Endodermal cell (in vitro differentiated cells): ENCODE measurements at regions not wholly inside any gene's neighbourhood (a gene's known extent, or its start where the extent isn't known, plus 50 kb on each side); places are given as distances from the start of the nearest gene placed in this dataset.

Source experiments
- DNase-seq: peaks from one replicate; pipeline ENCODE4 v3.0.0-alpha.2; 2017
- H3K27ac ChIP-seq: 2 replicates; pipeline ENCODE4 v1.5.1; 2013; ENCODE audit warnings: mild to moderate bottlenecking, low read depth, low read length, moderate library complexity
- H3K27me3 ChIP-seq: 2 replicates; pipeline ENCODE4 v1.6.1; 2013; ENCODE audit warnings: mild to moderate bottlenecking, low read length, moderate library complexity; ENCODE audit not compliant: insufficient read depth, control insufficient read depth, poor library complexity, severe bottlenecking
- H3K36me3 ChIP-seq: 2 replicates; pipeline ENCODE4 v1.7.0; 2013; ENCODE audit warnings: mild to moderate bottlenecking, low read length, moderate library complexity; ENCODE audit not compliant: control insufficient read depth, insufficient read depth
- H3K4me1 ChIP-seq: one replicate; pipeline ENCODE4 v1.7.0; 2013; ENCODE audit warnings: low read length; ENCODE audit not compliant: control insufficient read depth, insufficient read depth
- H3K4me3 ChIP-seq: 2 replicates; pipeline ENCODE4 v1.5.1; 2013; ENCODE audit warnings: mild to moderate bottlenecking, low read length, moderate library complexity
- H3K9ac ChIP-seq: 2 replicates; pipeline ENCODE4 v1.6.1; 2013; ENCODE audit warnings: mild to moderate bottlenecking, low read length, moderate library complexity; ENCODE audit not compliant: poor library complexity, severe bottlenecking; ENCODE audit errors: extremely low read depth
- H3K9me3 ChIP-seq: 2 replicates; pipeline ENCODE4 v1.6.1; 2013; ENCODE audit warnings: mild to moderate bottlenecking, low read length, moderate library complexity; ENCODE audit not compliant: control insufficient read depth
- H3K27ac Mint-ChIP-seq: 2 replicates; pipeline ENCODE4 v1.8.0; 2020; ENCODE audit warnings: mixed read lengths
- H3K27me3 Mint-ChIP-seq: 2 replicates; pipeline ENCODE4 v1.8.0; 2021; ENCODE audit warnings: mild to moderate bottlenecking, mixed read lengths; ENCODE audit not compliant: insufficient read depth
- H3K36me3 Mint-ChIP-seq: 2 replicates; pipeline ENCODE4 v1.8.0; 2020; ENCODE audit warnings: low read depth, mixed read lengths
- H3K4me1 Mint-ChIP-seq: 2 replicates; pipeline ENCODE4 v1.8.0; 2020; ENCODE audit warnings: mixed read lengths
- H3K4me3 Mint-ChIP-seq: 2 replicates; pipeline ENCODE4 v1.8.0; 2020; ENCODE audit warnings: mild to moderate bottlenecking, moderate library complexity, mixed read lengths
- H3K9me3 Mint-ChIP-seq: 2 replicates; pipeline ENCODE4 v1.8.0; 2020; ENCODE audit warnings: mild to moderate bottlenecking, mixed read lengths
- WGBS, 2 experiments: methylation state at CpG; one replicate each; pipeline versions ENCODE4 v1.1.5 to v1.1.7; 2013; ENCODE audit warnings: missing lambda C conversion rate in 2 of 2, mixed read lengths in 1 of 2; ENCODE audit not compliant: insufficient coverage in 1 of 2, insufficient read length in 1 of 2; 5-methylcytosine and 5-hydroxymethylcytosine counted together
- TF ChIP-seq, protein P1 (sequence below): fragments of 200-600 bp; sonication (generic); conservative IDR thresholded peaks from 2 replicates; pipeline ENCODE4 v1.5.0; 2021; ENCODE audit warnings: antibody characterized with exemption, mild to moderate bottlenecking

DNA sequence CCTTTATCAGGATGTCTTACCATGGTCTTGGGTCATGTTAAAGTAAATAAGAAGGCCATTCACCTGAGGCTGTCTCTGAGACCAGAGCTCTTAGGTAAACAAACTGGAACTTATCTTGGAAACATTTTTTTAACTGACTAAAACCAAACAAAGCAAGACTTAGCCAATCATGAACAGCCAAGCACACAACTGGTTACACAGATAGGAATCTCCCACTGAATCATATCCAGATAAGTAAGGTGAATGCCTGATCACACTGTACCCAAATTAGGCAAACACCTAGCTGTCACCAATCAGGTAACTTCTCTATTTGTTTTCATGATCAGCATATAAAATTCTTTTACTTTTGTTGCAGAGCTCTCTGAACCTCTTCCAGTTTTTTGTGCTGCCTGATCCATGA, 205.4 kb downstream of the CNTN3 start:
- H3K9me3 Mint-ChIP-seq: no peaks in the 10 kb centered on the region
- no peak overlapping the region for H3K27ac ChIP-seq
- no peaks in the 10 kb centered on the region for H3K36me3 Mint-ChIP-seq
- DNase-seq: no peak
- H3K4me3 Mint-ChIP-seq: no peak overlapping the region
- H3K4me1 Mint-ChIP-seq: peaks cover 4% of the 10 kb centered on the region
- peak overlapping the region; percentile 13 for H3K4me3 ChIP-seq
- peaks cover 3% of the 10 kb centered on the region for H3K4me1 ChIP-seq
- TF ChIP-seq, protein P1, sequence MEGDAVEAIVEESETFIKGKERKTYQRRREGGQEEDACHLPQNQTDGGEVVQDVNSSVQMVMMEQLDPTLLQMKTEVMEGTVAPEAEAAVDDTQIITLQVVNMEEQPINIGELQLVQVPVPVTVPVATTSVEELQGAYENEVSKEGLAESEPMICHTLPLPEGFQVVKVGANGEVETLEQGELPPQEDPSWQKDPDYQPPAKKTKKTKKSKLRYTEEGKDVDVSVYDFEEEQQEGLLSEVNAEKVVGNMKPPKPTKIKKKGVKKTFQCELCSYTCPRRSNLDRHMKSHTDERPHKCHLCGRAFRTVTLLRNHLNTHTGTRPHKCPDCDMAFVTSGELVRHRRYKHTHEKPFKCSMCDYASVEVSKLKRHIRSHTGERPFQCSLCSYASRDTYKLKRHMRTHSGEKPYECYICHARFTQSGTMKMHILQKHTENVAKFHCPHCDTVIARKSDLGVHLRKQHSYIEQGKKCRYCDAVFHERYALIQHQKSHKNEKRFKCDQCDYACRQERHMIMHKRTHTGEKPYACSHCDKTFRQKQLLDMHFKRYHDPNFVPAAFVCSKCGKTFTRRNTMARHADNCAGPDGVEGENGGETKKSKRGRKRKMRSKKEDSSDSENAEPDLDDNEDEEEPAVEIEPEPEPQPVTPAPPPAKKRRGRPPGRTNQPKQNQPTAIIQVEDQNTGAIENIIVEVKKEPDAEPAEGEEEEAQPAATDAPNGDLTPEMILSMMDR: no peak
- H3K27me3 ChIP-seq: no peaks in the 10 kb centered on the region
- peaks cover 14% of the 10 kb centered on the region for H3K9me3 ChIP-seq
- H3K27ac Mint-ChIP-seq: no peak overlapping the region
- no peak overlapping the region for H3K9ac ChIP-seq
- H3K27me3 Mint-ChIP-seq: no peaks in the 10 kb centered on the region
- H3K36me3 ChIP-seq: no peaks in the 10 kb centered on the region

DNA sequence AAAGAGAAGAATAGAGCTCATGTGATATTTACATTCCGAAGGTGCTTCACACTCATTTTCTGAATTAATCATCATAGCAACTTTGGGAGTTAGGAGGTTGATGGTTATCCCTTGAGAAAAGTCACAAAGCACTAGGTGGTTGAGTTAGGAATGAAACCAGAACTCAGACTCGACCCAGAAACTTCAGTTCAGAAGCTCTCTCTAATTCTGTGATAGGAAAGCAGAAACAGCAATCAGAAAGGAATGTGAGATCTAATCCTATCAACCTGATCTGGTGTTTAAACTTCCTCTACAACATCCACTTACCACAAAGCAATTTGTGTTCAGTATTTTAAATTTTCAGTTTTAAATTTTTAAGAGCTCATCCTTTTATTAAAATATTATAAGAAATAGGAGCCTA, 211.2 kb downstream of the CNTN3 start:
- no peak overlapping the region for H3K27ac Mint-ChIP-seq
- no peak overlapping the region for H3K27ac ChIP-seq
- no peaks in the 10 kb centered on the region for H3K36me3 ChIP-seq
- peak overlapping the region; percentile 3 for H3K4me3 ChIP-seq
- H3K9me3 Mint-ChIP-seq: peaks cover 4% of the 10 kb centered on the region
- WGBS, 2 experiments: 80 to 94% methylated on average over 1 to 2 of the region's 2 CpGs
- H3K4me1 Mint-ChIP-seq: peaks cover 8% of the 10 kb centered on the region
- no peaks in the 10 kb centered on the region for H3K4me1 ChIP-seq
- H3K27me3 Mint-ChIP-seq: no peaks in the 10 kb centered on the region
- H3K36me3 Mint-ChIP-seq: no peaks in the 10 kb centered on the region
- DNase-seq: no peak
- peaks cover 5% of the 10 kb centered on the region for H3K9me3 ChIP-seq
- no peak overlapping the region for H3K9ac ChIP-seq
- no peaks in the 10 kb centered on the region for H3K27me3 ChIP-seq
- H3K4me3 Mint-ChIP-seq: no peak overlapping the region
- TF ChIP-seq, protein P1: no peak

DNA sequence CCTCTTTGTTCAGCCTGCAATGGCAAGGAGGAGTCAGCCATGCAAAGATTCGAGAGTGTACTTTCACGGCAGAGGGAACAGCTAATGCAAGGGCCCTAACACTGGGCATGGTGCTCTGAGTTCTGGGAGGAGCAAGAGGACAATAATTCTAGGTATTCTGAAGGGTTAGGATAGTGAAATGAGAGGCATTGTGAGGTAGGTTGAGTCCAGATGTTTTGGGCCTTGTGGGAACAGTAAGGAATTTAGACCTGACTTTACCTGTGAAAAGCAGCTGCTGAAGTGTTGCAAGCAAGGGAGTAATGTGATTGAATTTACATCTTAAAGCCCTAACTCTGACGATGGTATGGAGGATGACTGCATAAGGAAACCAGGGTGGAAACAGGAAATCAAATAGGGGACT, 211.6 kb downstream of the CNTN3 start:
- H3K4me1 ChIP-seq: no peaks in the 10 kb centered on the region
- peaks cover 6% of the 10 kb centered on the region for H3K9me3 Mint-ChIP-seq
- no peak overlapping the region for H3K27ac ChIP-seq
- no peaks in the 10 kb centered on the region for H3K27me3 ChIP-seq
- H3K27ac Mint-ChIP-seq: peak overlapping the region; percentile 21
- peaks cover 8% of the 10 kb centered on the region for H3K4me1 Mint-ChIP-seq
- TF ChIP-seq, protein P1: no peak
- H3K27me3 Mint-ChIP-seq: no peaks in the 10 kb centered on the region
- 68 to 78% methylated on average over 3 of the region's 3 CpGs for WGBS, 2 experiments
- H3K4me3 ChIP-seq: peak overlapping the region; percentile 3
- DNase-seq: peak; percentile 59
- H3K36me3 Mint-ChIP-seq: no peaks in the 10 kb centered on the region
- H3K36me3 ChIP-seq: no peaks in the 10 kb centered on the region
- H3K9ac ChIP-seq: no peak overlapping the region
- H3K9me3 ChIP-seq: peaks cover 6% of the 10 kb centered on the region
- no peak overlapping the region for H3K4me3 Mint-ChIP-seq
